ENCODE measurements at regions not wholly inside any gene's neighbourhood (a gene's known extent, or its start where the extent isn't known, plus 50 kb on each side); places are given as distances from the start of the nearest gene placed in this dataset.
A peak's percentile ranks its signal among the peaks of the same experiment; 100 is the strongest.

GRCh38 chr13:109500146-109500773 is 286.1 kb downstream of the IRS2 start:
- DNase-seq: no peak

- no peak for DNase-seq
Observed at GRCh38 chr13:109497917-109498316, 288.5 kb downstream of the IRS2 start.

GRCh38 chr13:109496216-109496615 is 290.2 kb downstream of the IRS2 start:
- DNase-seq: no peak

GRCh38 chr13:109494925-109495369 is 291.4 kb downstream of the IRS2 start:
- peak; percentile 45 for DNase-seq

- no peak for DNase-seq
Observed at GRCh38 chr13:109485136-109485794, 301.1 kb downstream of the IRS2 start.

GRCh38 chr13:109483284-109483683 is 303.1 kb downstream of the IRS2 start:
- DNase-seq: no peak

GRCh38 chr13:109481040-109481439 is 305.3 kb downstream of the IRS2 start:
- no peak for DNase-seq

GRCh38 chr13:109480011-109480955 is 306.1 kb downstream of the IRS2 start:
- no peak for DNase-seq

- no peak for DNase-seq
Observed at GRCh38 chr13:109479534-109479933, 306.8 kb downstream of the IRS2 start.

GRCh38 chr13:109476001-109476400 is 310.4 kb downstream of the IRS2 start:
- no peak for DNase-seq

GRCh38 chr13:109468123-109468522 is 318.3 kb downstream of the IRS2 start:
- no peak for DNase-seq

GRCh38 chr13:109465148-109465547 is 321.2 kb downstream of the IRS2 start:
- DNase-seq: no peak

GRCh38 chr13:109454167-109454917 is 332.0 kb downstream of the IRS2 start:
- no peak for DNase-seq

GRCh38 chr13:109451726-109452125 is 334.7 kb downstream of the IRS2 start:
- no peak for DNase-seq

GRCh38 chr13:109448629-109449028 is 337.8 kb downstream of the IRS2 start:
- DNase-seq: no peak

GRCh38 chr13:109447667-109448066 is 338.7 kb downstream of the IRS2 start:
- no peak for DNase-seq

- no peak for DNase-seq
Observed at GRCh38 chr13:109440320-109440719, 346.1 kb downstream of the IRS2 start.

GRCh38 chr13:109439813-109440212 is 346.6 kb downstream of the IRS2 start:
- no peak for DNase-seq

- no peak for DNase-seq
Observed at GRCh38 chr13:109436841-109437240, 349.5 kb downstream of the IRS2 start.

- no peak for DNase-seq
Observed at GRCh38 chr13:109436055-109436622, 350.2 kb downstream of the IRS2 start.

- DNase-seq: no peak
Observed at GRCh38 chr13:109431217-109431616, 355.2 kb downstream of the IRS2 start.

GRCh38 chr13:109428146-109428545 is 358.2 kb downstream of the IRS2 start:
- no peak for DNase-seq

GRCh38 chr13:109427695-109428094 is 358.7 kb downstream of the IRS2 start:
- no peak for DNase-seq
